ENCODE measurements at regions not wholly inside any gene's neighbourhood (a gene's known extent, or its start where the extent isn't known, plus 50 kb on each side); places are given as distances from the start of the nearest gene placed in this dataset.

DNA sequence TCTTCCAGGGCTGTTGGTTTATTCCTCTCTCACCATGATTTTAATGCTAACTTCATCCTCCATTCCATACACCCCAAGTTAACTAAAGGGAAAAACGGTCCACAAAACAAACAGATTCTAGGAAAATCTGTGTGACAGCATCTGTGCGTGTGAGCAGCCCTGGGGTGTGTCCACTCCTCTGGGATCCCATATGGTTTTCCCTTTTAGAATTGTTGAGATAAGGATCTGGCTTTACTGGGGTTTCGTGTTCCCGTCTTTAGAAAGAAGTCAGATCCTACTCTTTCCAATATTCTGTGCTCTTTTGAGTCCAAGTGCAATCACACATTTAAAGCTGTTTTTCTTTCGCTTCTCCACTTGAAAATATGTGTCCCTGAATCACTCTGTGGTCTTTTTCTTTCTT, 257.1 kb downstream of the KLF6 start:
- H3K27me3 Mint-ChIP-seq (ENCODE audit: insufficient read depth, low read depth) = peaks cover 7% of the 10 kb centered on the region
- H3K4me1 Mint-ChIP-seq = peaks cover 3% of the 10 kb centered on the region
- Histone ChIP-seq H3K36me3 (no peaks in the 10 kb centered on the region), H3K79me2 (ENCODE audit: low read depth) (no peaks in the 10 kb centered on the region), H3K4me1 (no peaks in the 10 kb centered on the region), H3K4me3 (no peak overlapping the region), H3K9ac (no peak overlapping the region), H3F3A (ENCODE audit: low read depth) (no peaks in the 10 kb centered on the region), H4K20me1 (ENCODE audit: low read depth) (no peaks in the 10 kb centered on the region), H3K27ac (no peak overlapping the region), H3K9me3 (ENCODE audit: low read depth) (no peaks in the 10 kb centered on the region), H3K27me3 (no peaks in the 10 kb centered on the region), H3K4me2 (no peak overlapping the region), H2AFZ (replicated peaks) (no peak overlapping the region)
- peaks cover 6% of the 10 kb centered on the region for H3K9me3 Mint-ChIP-seq
- no peaks in the 10 kb centered on the region for H3K36me3 Mint-ChIP-seq
- no peak overlapping the region for H3K27ac Mint-ChIP-seq
- DNase-seq (ENCODE audit: low spot score) = no peak
- TF ChIP-seq EZH2 (IDR thresholded peaks at IDR 0.05) (no peak), EZH2phosphoT487 (IDR thresholded peaks at IDR 0.05) (no peak)
- TF ChIP-seq, protein P1, sequence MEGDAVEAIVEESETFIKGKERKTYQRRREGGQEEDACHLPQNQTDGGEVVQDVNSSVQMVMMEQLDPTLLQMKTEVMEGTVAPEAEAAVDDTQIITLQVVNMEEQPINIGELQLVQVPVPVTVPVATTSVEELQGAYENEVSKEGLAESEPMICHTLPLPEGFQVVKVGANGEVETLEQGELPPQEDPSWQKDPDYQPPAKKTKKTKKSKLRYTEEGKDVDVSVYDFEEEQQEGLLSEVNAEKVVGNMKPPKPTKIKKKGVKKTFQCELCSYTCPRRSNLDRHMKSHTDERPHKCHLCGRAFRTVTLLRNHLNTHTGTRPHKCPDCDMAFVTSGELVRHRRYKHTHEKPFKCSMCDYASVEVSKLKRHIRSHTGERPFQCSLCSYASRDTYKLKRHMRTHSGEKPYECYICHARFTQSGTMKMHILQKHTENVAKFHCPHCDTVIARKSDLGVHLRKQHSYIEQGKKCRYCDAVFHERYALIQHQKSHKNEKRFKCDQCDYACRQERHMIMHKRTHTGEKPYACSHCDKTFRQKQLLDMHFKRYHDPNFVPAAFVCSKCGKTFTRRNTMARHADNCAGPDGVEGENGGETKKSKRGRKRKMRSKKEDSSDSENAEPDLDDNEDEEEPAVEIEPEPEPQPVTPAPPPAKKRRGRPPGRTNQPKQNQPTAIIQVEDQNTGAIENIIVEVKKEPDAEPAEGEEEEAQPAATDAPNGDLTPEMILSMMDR (IDR thresholded peaks at IDR 0.05) = no peak
- no peak overlapping the region for H3K4me3 Mint-ChIP-seq

DNA sequence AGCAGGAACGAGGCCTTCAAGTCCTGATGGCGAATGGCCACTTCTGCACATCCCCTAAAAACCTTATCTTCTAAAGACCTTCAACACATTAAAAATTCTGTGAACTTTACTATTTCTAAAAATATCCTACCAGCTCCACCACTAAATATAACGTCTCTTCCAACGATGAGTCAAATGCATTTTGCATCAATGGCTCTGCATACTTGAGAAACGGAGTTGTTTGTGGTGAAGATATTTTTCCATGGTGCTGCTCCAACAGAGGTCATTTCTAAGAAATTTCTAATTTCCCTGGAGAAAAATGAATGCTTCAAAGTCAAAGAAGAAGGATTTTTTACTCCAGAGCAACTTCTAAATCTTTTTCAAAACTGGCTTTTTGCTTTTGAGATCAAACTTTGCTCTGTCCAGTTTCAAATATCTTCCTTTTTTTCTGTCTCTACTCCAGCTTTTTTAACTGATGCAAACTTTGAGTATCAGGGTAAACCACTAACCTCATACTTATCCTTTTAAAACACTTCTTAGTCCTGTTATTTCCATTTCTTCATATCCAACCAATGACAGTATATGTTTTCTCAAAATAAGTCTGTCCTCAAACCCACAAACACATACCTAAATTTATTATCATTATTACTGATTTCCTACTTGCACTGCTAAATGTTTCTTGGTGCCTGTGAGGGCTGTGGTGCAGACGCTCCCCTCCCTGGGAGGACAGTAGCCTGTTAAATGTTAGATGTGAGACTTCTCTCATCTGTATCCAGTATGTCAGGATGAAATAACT, 258.1 kb downstream of the KLF6 start:
- Mint-ChIP-seq H3K36me3 (no peaks in the 10 kb centered on the region), H3K4me3 (no peak overlapping the region), H3K27ac (no peak overlapping the region), H3K4me1 (peaks cover 3% of the 10 kb centered on the region), H3K9me3 (peaks cover 6% of the 10 kb centered on the region), H3K27me3 (ENCODE audit: insufficient read depth, low read depth) (peaks cover 10% of the 10 kb centered on the region)
- Histone ChIP-seq H3K4me2 (no peak overlapping the region), H3K9ac (no peak overlapping the region), H3K9me3 (ENCODE audit: low read depth) (no peaks in the 10 kb centered on the region), H2AFZ (replicated peaks) (no peak overlapping the region), H3K4me3 (no peak overlapping the region), H3K4me1 (no peaks in the 10 kb centered on the region), H3K27ac (no peak overlapping the region), H4K20me1 (ENCODE audit: low read depth) (no peaks in the 10 kb centered on the region), H3K36me3 (no peaks in the 10 kb centered on the region), H3K27me3 (no peaks in the 10 kb centered on the region), H3K79me2 (ENCODE audit: low read depth) (no peaks in the 10 kb centered on the region), H3F3A (ENCODE audit: low read depth) (no peaks in the 10 kb centered on the region)
- no peak for TF ChIP-seq EZH2 (IDR thresholded peaks at IDR 0.05)
- TF ChIP-seq, protein P1 (IDR thresholded peaks at IDR 0.05) = no peak
- no peak for TF ChIP-seq EZH2phosphoT487 (IDR thresholded peaks at IDR 0.05)
- DNase-seq (ENCODE audit: low spot score) = no peak

DNA sequence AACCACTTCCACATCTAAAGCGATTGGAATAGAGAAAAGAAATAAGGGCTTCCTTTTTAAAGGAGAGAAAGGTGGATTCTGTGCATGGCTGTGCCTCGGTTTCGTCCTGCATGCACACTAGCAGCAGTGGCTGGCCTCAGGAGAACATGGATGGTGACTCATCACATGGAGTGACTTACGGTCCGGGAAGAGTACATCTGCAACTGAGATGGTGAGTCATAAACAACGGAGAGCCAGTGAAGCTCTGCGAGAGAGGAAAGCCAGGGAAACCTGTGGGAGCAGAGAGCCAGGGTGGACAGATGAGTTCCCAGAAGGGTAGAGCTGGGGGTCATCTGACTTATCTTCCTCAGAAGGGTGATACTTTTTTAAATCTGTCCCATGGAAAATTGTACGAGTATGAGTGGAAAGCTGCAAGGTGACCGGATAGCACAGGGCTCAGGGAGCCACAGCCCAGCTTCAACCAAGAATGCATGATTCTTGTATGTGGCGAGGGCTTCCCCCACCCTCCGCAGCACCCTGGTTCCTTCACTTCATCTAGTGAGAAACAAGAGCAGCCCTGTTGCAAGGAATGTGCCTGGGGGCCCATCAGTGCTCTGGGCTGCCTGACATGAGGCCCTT, 259.1 kb downstream of the KLF6 start:
- H3K9me3 Mint-ChIP-seq = peaks cover 6% of the 10 kb centered on the region
- no peak for DNase-seq (ENCODE audit: low spot score)
- H3K36me3 ChIP-seq = no peaks in the 10 kb centered on the region
- TF ChIP-seq, protein P1 (IDR thresholded peaks at IDR 0.05) = no peak
- no peak for TF ChIP-seq EZH2 (IDR thresholded peaks at IDR 0.05)
- TF ChIP-seq EZH2phosphoT487 (IDR thresholded peaks at IDR 0.05) = no peak
- peaks cover 8% of the 10 kb centered on the region for H3K27me3 Mint-ChIP-seq (ENCODE audit: insufficient read depth, low read depth)
- no peaks in the 10 kb centered on the region for H3F3A ChIP-seq (ENCODE audit: low read depth)
- no peaks in the 10 kb centered on the region for H3K4me1 ChIP-seq
- H3K4me2 ChIP-seq = no peak overlapping the region
- H3K4me1 Mint-ChIP-seq = peaks cover 3% of the 10 kb centered on the region
- H3K79me2 ChIP-seq (ENCODE audit: low read depth) = no peaks in the 10 kb centered on the region
- peak overlapping the region; percentile 35 for H3K27ac Mint-ChIP-seq
- no peaks in the 10 kb centered on the region for H3K27me3 ChIP-seq
- no peak overlapping the region for H3K4me3 Mint-ChIP-seq
- no peak overlapping the region for H3K4me3 ChIP-seq
- no peaks in the 10 kb centered on the region for H3K9me3 ChIP-seq (ENCODE audit: low read depth)
- no peak overlapping the region for H3K27ac ChIP-seq
- H3K36me3 Mint-ChIP-seq = no peaks in the 10 kb centered on the region
- H2AFZ ChIP-seq (replicated peaks) = no peak overlapping the region
- no peak overlapping the region for H3K9ac ChIP-seq
- no peaks in the 10 kb centered on the region for H4K20me1 ChIP-seq (ENCODE audit: low read depth)

Measured in neural progenitor cell (in vitro differentiated cells).